ENCODE measurements at regions not wholly inside any gene's neighbourhood (a gene's known extent, or its start where the extent isn't known, plus 50 kb on each side); places are given as distances from the start of the nearest gene placed in this dataset.

- no CpG with 5 or more reads among the region's 2 CpGs for WGBS (ENCODE audit: extremely low coverage, insufficient coverage, insufficient read length)
Observed at GRCh38 chr12:31216479-31216878, 109.5 kb downstream of the SINHCAF start.

GRCh38 chr12:31217356-31218130, 108.4 kb downstream of the SINHCAF start:
- H3K23ac ChIP-seq (ENCODE audit: low read length): no peak overlapping the region
- no peak overlapping the region for H3K9ac ChIP-seq (ENCODE audit: low read length)
- no peak overlapping the region for H4K12ac ChIP-seq (ENCODE audit: low read depth, low read length)
- no peak overlapping the region for H2AFZ ChIP-seq (ENCODE audit: insufficient read depth, low read length, poor library complexity)
- no peaks in the 10 kb centered on the region for H3K79me2 ChIP-seq (ENCODE audit: control insufficient read depth, insufficient read depth, low read length, poor library complexity)
- no peak overlapping the region for H3K4ac ChIP-seq (ENCODE audit: low read depth, low read length)
- H2BK12ac ChIP-seq (ENCODE audit: low read length): no peak overlapping the region
- H3K18ac ChIP-seq (ENCODE audit: low read length): no peak overlapping the region
- H3K27ac ChIP-seq (ENCODE audit: low read depth, low read length): no peak overlapping the region
- no peaks in the 10 kb centered on the region for H3K36me3 ChIP-seq (ENCODE audit: control insufficient read depth in 1 of 2, insufficient read depth in 2 of 2, low read length in 2 of 2)
- H2BK5ac ChIP-seq (ENCODE audit: low read depth, low read length, poor library complexity): no peak overlapping the region
- H3K79me1 ChIP-seq (ENCODE audit: low read length): peaks cover 9% of the 10 kb centered on the region
- no peak overlapping the region for H4K8ac ChIP-seq (ENCODE audit: low read depth, low read length)
- no peaks in the 10 kb centered on the region for H3K27me3 ChIP-seq (ENCODE audit: insufficient read depth, low read length)
- H2AK5ac ChIP-seq (ENCODE audit: low read length): no peak overlapping the region
- no peak overlapping the region for H4K91ac ChIP-seq (ENCODE audit: low read depth, low read length)
- DNase-seq: peak in 1 of 2 donors; percentile 28
- H2BK120ac ChIP-seq (ENCODE audit: insufficient read depth, low read length, poor library complexity): no peak overlapping the region
- H3K9me3 ChIP-seq (ENCODE audit: insufficient read depth, low read depth, low read length): no peaks in the 10 kb centered on the region
- no peak overlapping the region for H3K4me2 ChIP-seq (ENCODE audit: low read length)
- H3K14ac ChIP-seq (ENCODE audit: low read length): no peak overlapping the region
- H3K4me3 ChIP-seq (ENCODE audit: low read depth, low read length): no peak overlapping the region
- H3K4me1 ChIP-seq (ENCODE audit: control insufficient read depth in 1 of 2, insufficient read depth in 2 of 2, low read length in 2 of 2): peaks cover 19 to 20% of the 10 kb centered on the region in 2 experiments
- WGBS (ENCODE audit: extremely low coverage, insufficient coverage, insufficient read length): no CpG with 5 or more reads among the region's 19 CpGs

More at GRCh38 chr12:31216479-31216878, 109.5 kb downstream of the SINHCAF start:
- no peaks in the 10 kb centered on the region for H3K9me3 ChIP-seq (ENCODE audit: insufficient read depth, low read depth, low read length)
- no peak overlapping the region for H3K14ac ChIP-seq (ENCODE audit: low read length)
- H2BK12ac ChIP-seq (ENCODE audit: low read length): no peak overlapping the region
- H2BK120ac ChIP-seq (ENCODE audit: insufficient read depth, low read length, poor library complexity): no peak overlapping the region
- no peak overlapping the region for H2AK5ac ChIP-seq (ENCODE audit: low read length)
- peaks cover 19 to 20% of the 10 kb centered on the region in 2 experiments for H3K4me1 ChIP-seq (ENCODE audit: control insufficient read depth in 1 of 2, insufficient read depth in 2 of 2, low read length in 2 of 2)
- H3K4me2 ChIP-seq (ENCODE audit: low read length): no peak overlapping the region
- no peak overlapping the region for H3K27ac ChIP-seq (ENCODE audit: low read depth, low read length)
- H4K91ac ChIP-seq (ENCODE audit: low read depth, low read length): no peak overlapping the region
- no peak overlapping the region for H2AFZ ChIP-seq (ENCODE audit: insufficient read depth, low read length, poor library complexity)
- H3K18ac ChIP-seq (ENCODE audit: low read length): no peak overlapping the region
- no peak overlapping the region for H4K12ac ChIP-seq (ENCODE audit: low read depth, low read length)
- H3K9ac ChIP-seq (ENCODE audit: low read length): no peak overlapping the region
- no peak overlapping the region for H4K8ac ChIP-seq (ENCODE audit: low read depth, low read length)
- H3K79me1 ChIP-seq (ENCODE audit: low read length): peaks cover 9% of the 10 kb centered on the region
- H3K23ac ChIP-seq (ENCODE audit: low read length): no peak overlapping the region
- H3K79me2 ChIP-seq (ENCODE audit: control insufficient read depth, insufficient read depth, low read length, poor library complexity): no peaks in the 10 kb centered on the region
- no peak overlapping the region for H2BK5ac ChIP-seq (ENCODE audit: low read depth, low read length, poor library complexity)
- no peak for DNase-seq
- no peak overlapping the region for H3K4me3 ChIP-seq (ENCODE audit: low read depth, low read length)
- no peak overlapping the region for H3K4ac ChIP-seq (ENCODE audit: low read depth, low read length)
- H3K36me3 ChIP-seq (ENCODE audit: control insufficient read depth in 1 of 2, insufficient read depth in 2 of 2, low read length in 2 of 2): no peaks in the 10 kb centered on the region
- no peaks in the 10 kb centered on the region for H3K27me3 ChIP-seq (ENCODE audit: insufficient read depth, low read length)

- Histone ChIP-seq H3K79me2 (ENCODE audit: control insufficient read depth, insufficient read depth, low read length, poor library complexity) (no peaks in the 10 kb centered on the region), H2BK120ac (ENCODE audit: insufficient read depth, low read length, poor library complexity) (no peak overlapping the region), H3K23ac (ENCODE audit: low read length) (no peak overlapping the region), H2BK5ac (ENCODE audit: low read depth, low read length, poor library complexity) (no peak overlapping the region), H4K12ac (ENCODE audit: low read depth, low read length) (no peak overlapping the region), H3K4me2 (ENCODE audit: low read length) (no peak overlapping the region), H2BK12ac (ENCODE audit: low read length) (no peak overlapping the region), H4K8ac (ENCODE audit: low read depth, low read length) (no peak overlapping the region), H3K27me3 (ENCODE audit: insufficient read depth, low read length) (no peaks in the 10 kb centered on the region), H3K4me3 (ENCODE audit: low read depth, low read length) (no peak overlapping the region), H3K9ac (ENCODE audit: low read length) (no peak overlapping the region), H3K4me1 (ENCODE audit: control insufficient read depth in 1 of 2, insufficient read depth in 2 of 2, low read length in 2 of 2) (peaks cover 19 to 20% of the 10 kb centered on the region in 2 experiments), H4K91ac (ENCODE audit: low read depth, low read length) (no peak overlapping the region), H3K27ac (ENCODE audit: low read depth, low read length) (no peak overlapping the region), H2AK5ac (ENCODE audit: low read length) (no peak overlapping the region), H3K14ac (ENCODE audit: low read length) (no peak overlapping the region), H2AFZ (ENCODE audit: insufficient read depth, low read length, poor library complexity) (no peak overlapping the region), H3K4ac (ENCODE audit: low read depth, low read length) (no peak overlapping the region), H3K18ac (ENCODE audit: low read length) (no peak overlapping the region), H3K36me3 (ENCODE audit: control insufficient read depth in 1 of 2, insufficient read depth in 2 of 2, low read length in 2 of 2) (no peaks in the 10 kb centered on the region), H3K79me1 (ENCODE audit: low read length) (peaks cover 9% of the 10 kb centered on the region), H3K9me3 (ENCODE audit: insufficient read depth, low read depth, low read length) (no peaks in the 10 kb centered on the region)
- no CpG with 5 or more reads among the region's 9 CpGs for WGBS (ENCODE audit: extremely low coverage, insufficient coverage, insufficient read length)
- DNase-seq: no peak
Observed at GRCh38 chr12:31218203-31219025, 107.5 kb downstream of the SINHCAF start.

- Histone ChIP-seq H3K27me3 (ENCODE audit: insufficient read depth, low read length) (no peaks in the 10 kb centered on the region), H2AK5ac (ENCODE audit: low read length) (no peak overlapping the region), H2BK12ac (ENCODE audit: low read length) (peak overlapping the region; percentile 33), H3K14ac (ENCODE audit: low read length) (peak overlapping the region; percentile 9), H2AFZ (ENCODE audit: insufficient read depth, low read length, poor library complexity) (no peak overlapping the region), H3K36me3 (ENCODE audit: control insufficient read depth in 1 of 2, insufficient read depth in 2 of 2, low read length in 2 of 2) (no peaks in the 10 kb centered on the region), H3K27ac (ENCODE audit: low read depth, low read length) (no peak overlapping the region), H3K9ac (ENCODE audit: low read length) (no peak overlapping the region), H3K18ac (ENCODE audit: low read length) (no peak overlapping the region), H3K4me3 (ENCODE audit: low read depth, low read length) (no peak overlapping the region), H3K9me3 (ENCODE audit: insufficient read depth, low read depth, low read length) (no peaks in the 10 kb centered on the region), H3K79me1 (ENCODE audit: low read length) (peaks cover 9% of the 10 kb centered on the region), H2BK5ac (ENCODE audit: low read depth, low read length, poor library complexity) (no peak overlapping the region), H3K79me2 (ENCODE audit: control insufficient read depth, insufficient read depth, low read length, poor library complexity) (no peaks in the 10 kb centered on the region), H4K12ac (ENCODE audit: low read depth, low read length) (no peak overlapping the region), H3K4me1 (ENCODE audit: control insufficient read depth in 1 of 2, insufficient read depth in 2 of 2, low read length in 2 of 2) (peaks cover 19 to 20% of the 10 kb centered on the region in 2 experiments), H3K4ac (ENCODE audit: low read depth, low read length) (no peak overlapping the region), H4K8ac (ENCODE audit: low read depth, low read length) (no peak overlapping the region), H4K91ac (ENCODE audit: low read depth, low read length) (peak overlapping the region; percentile 7), H3K23ac (ENCODE audit: low read length) (no peak overlapping the region), H3K4me2 (ENCODE audit: low read length) (no peak overlapping the region), H2BK120ac (ENCODE audit: insufficient read depth, low read length, poor library complexity) (peak overlapping the region; percentile 35)
- WGBS (ENCODE audit: extremely low coverage, insufficient coverage, insufficient read length): no CpG with 5 or more reads among the region's 9 CpGs
- DNase-seq: no peak
Observed at GRCh38 chr12:31219521-31219920, 106.4 kb downstream of the SINHCAF start.
